Colonic mucosa (tissue), 4 donors: ENCODE measurements at regions not wholly inside any gene's neighbourhood (a gene's known extent, or its start where the extent isn't known, plus 50 kb on each side); places are given as distances from the start of the nearest gene placed in this dataset.

Experiments
- DNase-seq: peaks from one replicate; pipeline ENCODE4 v3.0.0-alpha.2; 2020
- H3K27ac ChIP-seq: fragments of 200-600 bp; one replicate; pipeline ENCODE4 v1.8.0; 2021
- H3K27me3 ChIP-seq: fragments of 200-600 bp; one replicate; pipeline ENCODE4 v1.8.0; 2021
- H3K36me3 ChIP-seq: fragments of 200-600 bp; one replicate; pipeline ENCODE4 v1.8.0; 2021
- H3K4me1 ChIP-seq: fragments of 200-600 bp; one replicate; pipeline ENCODE4 v1.8.0; 2021; ENCODE audit warnings: mild to moderate bottlenecking
- H3K4me3 ChIP-seq: fragments of 200-600 bp; one replicate; pipeline ENCODE4 v1.8.0; 2021
- H3K9ac ChIP-seq, 2 donors: one replicate each; pipeline ENCODE4 v1.7.0; 2013; ENCODE audit warnings: control low read depth in 2 of 2, low read depth in 2 of 2, low read length in 2 of 2
- H3K9me3 ChIP-seq: fragments of 200-600 bp; one replicate; pipeline ENCODE4 v1.8.0; 2021
- CTCF ChIP-seq: fragments of 200-600 bp; IDR thresholded peaks from one replicate; pipeline ENCODE4 v1.8.0; 2022; ENCODE audit warnings: antibody characterized with exemption, mild to moderate bottlenecking
- intact Hi-C: fragments of 100-400 bp; cut with DNase I; formaldehyde crosslinking; loops from one replicate; pipeline ENCODE4 v1.14.1; 2022
- donor health status: healthy.
- donor health status: DM: no; HTN: no; CAD: no.
- donor health status: DM: no; HTN: no; CAD: no.

DNA sequence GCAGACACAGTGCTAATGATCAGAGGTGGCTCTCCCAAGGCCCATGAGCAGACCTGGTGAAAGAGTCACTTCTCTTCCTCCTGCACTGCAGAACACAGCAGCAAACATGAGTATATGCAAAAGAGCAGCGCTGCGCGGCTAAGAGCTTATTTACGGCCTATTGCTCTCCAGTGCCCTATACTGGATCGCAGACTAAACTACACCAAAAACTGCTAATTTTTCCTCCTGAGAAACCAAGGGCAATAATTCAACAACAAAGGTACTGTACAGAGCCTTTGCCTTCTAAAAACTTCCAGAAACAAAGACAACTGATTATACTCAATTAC is 702.5 kb downstream of the ARAP2 start:
- H3K36me3 ChIP-seq: no peaks in the 10 kb centered on the region
- intact Hi-C loops: no loop called here
- H3K27me3 ChIP-seq: no peaks in the 10 kb centered on the region
- no peaks in the 10 kb centered on the region for H3K4me1 ChIP-seq
- H3K9ac ChIP-seq: no peak overlapping the region
- no peak overlapping the region for H3K4me3 ChIP-seq
- no peak for DNase-seq
- TF ChIP-seq CTCF: no peak
- H3K9me3 ChIP-seq: no peaks in the 10 kb centered on the region
- H3K27ac ChIP-seq: no peak overlapping the region

GRCh38 chr4:35548921-35549320 is 695.4 kb downstream of the ARAP2 start:
- H3K27ac ChIP-seq: no peak overlapping the region
- no peak for TF ChIP-seq CTCF
- no peaks in the 10 kb centered on the region for H3K9me3 ChIP-seq
- intact Hi-C loops: no loop called here
- no peaks in the 10 kb centered on the region for H3K27me3 ChIP-seq
- H3K36me3 ChIP-seq: no peaks in the 10 kb centered on the region
- no peak for DNase-seq
- H3K9ac ChIP-seq: no peak overlapping the region
- H3K4me3 ChIP-seq: no peak overlapping the region
- H3K4me1 ChIP-seq: no peaks in the 10 kb centered on the region

DNA sequence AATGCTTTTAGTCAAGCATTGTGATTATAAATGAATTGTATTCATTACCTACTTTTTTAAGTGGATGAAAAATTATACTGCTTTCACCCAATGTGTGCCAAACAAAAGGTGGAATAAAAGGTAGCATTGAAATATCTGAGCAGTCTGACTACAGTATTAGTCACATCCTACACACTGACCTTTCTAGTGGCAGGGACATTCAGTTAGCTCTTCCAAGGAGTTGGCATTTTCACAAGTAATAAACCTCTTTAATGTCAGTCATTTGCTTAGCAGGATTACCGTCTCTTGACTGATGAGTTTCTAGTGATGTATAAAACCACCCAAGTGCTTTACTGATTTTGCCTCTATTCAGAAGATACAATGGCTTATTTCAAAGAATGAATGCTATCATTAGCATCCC is 687.9 kb downstream of the ARAP2 start:
- no peaks in the 10 kb centered on the region for H3K4me1 ChIP-seq
- no peak for DNase-seq

GRCh38 chr4:35559559-35560365 is 684.6 kb downstream of the ARAP2 start:
- no peak for TF ChIP-seq CTCF
- no peak overlapping the region for H3K4me3 ChIP-seq
- no peak for DNase-seq
- intact Hi-C loops: no loop called here
- H3K9me3 ChIP-seq: no peaks in the 10 kb centered on the region
- no peaks in the 10 kb centered on the region for H3K4me1 ChIP-seq
- H3K9ac ChIP-seq: no peak overlapping the region
- H3K27me3 ChIP-seq: no peaks in the 10 kb centered on the region
- no peak overlapping the region for H3K27ac ChIP-seq
- H3K36me3 ChIP-seq: no peaks in the 10 kb centered on the region

More for the DNA sequence above, 687.9 kb downstream of the ARAP2 start:
- Histone ChIP-seq H3K4me3 (no peak overlapping the region), H3K27me3 (no peaks in the 10 kb centered on the region), H3K9me3 (no peaks in the 10 kb centered on the region), H3K27ac (no peak overlapping the region), H3K9ac (no peak overlapping the region), H3K36me3 (no peaks in the 10 kb centered on the region)
- TF ChIP-seq CTCF: no peak
- intact Hi-C loops: no loop called here

- no peaks in the 10 kb centered on the region for H3K36me3 ChIP-seq
- no peak overlapping the region for H3K4me3 ChIP-seq
- no peak for DNase-seq
- H3K4me1 ChIP-seq: no peaks in the 10 kb centered on the region
- no peaks in the 10 kb centered on the region for H3K9me3 ChIP-seq
- no peak for TF ChIP-seq CTCF
- H3K9ac ChIP-seq: no peak overlapping the region
- no peak overlapping the region for H3K27ac ChIP-seq
- intact Hi-C loops: no loop called here
- H3K27me3 ChIP-seq: no peaks in the 10 kb centered on the region
These were observed 681.5 kb downstream of the ARAP2 start for GRCh38 chr4:35562861-35563260.
